Stimulated activated CD4-positive, alpha-beta T cell treated with anti-CD3 and anti-CD28 coated beads, Interleukin-4, amount 100 ng/mL, for 48 hours (primary cell): ENCODE measurements at regions not wholly inside any gene's neighbourhood (a gene's known extent, or its start where the extent isn't known, plus 50 kb on each side); places are given as distances from the start of the nearest gene placed in this dataset.
"Not testable (repeated sequence)": the region's sequence is repeated elsewhere in the genome, so short reads cannot be mapped to it uniquely, and the experiment has no call there.

Experiments used
- DNase-seq, 2 donors: peaks; one replicate each; pipeline ENCODE4 v3.0.0-alpha.2; 2020; ENCODE audit warnings: low read depth in 2 of 2

DNA sequence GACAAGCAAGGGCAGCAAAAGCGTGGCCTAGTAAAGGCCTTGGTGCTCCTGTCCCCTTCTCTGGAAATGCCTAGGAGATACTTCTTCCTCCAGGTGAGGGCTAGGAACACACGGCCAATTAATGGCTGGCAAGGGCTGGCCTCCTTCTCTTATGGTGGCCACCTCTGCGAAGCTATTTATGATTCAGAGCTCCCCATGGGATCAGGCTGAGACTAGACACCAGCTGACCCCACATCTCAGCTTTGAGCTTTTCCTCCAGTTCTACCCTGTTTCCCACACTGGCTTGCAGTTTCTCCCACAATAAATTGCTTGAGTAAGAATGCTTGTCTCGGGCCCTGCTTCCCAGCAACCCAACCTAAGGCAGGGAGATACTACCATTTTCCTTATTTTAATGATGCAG, 53.7 kb downstream of the CAMK2N1 start:
- DNase-seq = no peak

DNA sequence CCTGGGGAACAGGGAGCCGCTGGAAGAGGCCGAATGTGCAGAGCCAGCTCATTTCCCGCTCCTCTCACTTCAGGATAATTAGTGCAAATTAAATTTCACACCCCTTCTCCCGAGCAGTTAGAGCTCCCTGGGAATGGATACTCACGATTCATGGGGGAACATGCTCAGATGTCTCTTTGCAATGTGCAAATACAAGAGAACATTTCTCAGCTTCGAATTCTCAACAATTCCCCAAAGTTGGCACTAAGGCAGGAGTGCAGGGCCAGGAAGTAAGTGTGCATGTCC, 54.9 kb downstream of the CAMK2N1 start:
- DNase-seq = no peak

DNA sequence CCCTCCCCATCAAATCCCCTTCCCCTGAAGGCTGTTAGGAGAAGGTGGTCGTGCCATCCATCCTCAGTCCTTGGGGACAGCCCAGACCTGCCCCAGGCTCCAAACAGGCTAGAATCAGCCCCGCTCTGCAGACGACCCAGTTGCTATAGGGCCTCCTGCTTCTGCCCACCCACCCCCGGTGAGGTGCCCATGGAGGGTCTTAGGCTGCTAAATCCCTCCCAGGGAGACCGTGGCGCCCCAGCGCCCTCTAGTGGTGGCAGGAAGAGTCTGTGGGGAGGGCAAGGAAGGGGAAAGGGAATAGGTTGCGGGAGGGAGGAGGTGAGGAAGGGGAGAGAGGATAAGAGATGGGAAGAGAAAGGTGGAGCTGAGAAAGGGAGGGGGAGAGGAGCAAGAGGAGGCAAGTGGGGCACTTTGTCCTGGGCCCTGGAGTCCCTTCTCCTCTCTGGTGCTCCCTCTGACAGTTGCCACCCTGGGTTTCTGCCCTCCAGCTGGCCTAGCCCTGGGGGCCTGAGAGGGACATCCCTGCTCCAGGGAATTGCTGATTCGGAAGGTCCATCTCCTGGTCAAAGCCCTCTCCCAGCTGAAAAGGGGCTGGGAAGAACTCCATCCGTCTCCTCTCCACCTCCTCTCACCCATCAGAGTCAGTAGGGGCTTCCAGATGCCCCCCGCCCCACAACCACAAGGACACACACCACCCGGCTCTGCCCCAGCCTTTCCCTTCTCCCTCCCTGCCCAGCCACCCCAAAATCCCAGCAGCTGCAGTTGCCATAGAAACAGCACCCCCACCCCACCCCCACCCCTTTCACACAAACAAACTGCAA, 55.4 kb downstream of the CAMK2N1 start:
- peak; percentile 28 to 55 for DNase-seq

DNA sequence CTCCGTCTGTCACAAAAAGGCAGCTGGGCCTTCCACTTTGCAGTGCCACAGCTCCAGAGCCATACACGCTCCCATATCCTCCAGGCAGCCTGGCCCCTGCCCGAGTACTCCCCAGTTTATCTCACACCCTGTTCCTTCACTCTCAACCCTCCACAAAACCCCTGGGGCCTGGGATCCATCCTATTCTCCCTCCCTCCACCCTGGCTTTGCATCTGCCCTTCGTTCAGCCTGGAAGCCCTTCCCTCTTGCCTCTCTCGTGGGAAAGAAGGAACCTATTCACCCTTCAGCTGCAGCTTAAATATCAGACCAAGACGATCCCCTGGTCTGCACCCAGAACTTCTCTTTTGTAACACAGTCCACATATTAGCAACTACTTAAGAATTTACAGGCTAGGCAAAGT, 56.7 kb downstream of the CAMK2N1 start:
- DNase-seq = no peak

DNA sequence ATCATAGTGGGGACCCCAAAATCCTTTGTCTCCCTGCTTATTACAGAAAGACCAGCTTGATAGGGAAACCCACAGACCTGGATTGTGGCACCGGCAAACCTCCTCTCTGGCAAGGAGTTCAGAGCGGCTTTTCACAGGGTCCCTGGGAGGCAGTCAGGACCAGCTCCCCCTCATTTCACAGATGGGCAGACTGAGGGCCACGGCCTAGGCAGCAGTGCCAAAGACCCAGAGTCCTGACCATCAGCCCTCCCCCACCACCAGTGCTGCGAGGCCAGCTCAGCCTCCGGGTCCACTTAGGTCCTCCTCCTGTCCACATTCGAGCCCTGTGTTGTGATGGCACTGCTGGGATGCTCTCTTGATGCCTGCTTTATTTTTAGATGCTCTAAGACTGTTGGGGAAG, 57.2 kb downstream of the CAMK2N1 start:
- no peak for DNase-seq

DNA sequence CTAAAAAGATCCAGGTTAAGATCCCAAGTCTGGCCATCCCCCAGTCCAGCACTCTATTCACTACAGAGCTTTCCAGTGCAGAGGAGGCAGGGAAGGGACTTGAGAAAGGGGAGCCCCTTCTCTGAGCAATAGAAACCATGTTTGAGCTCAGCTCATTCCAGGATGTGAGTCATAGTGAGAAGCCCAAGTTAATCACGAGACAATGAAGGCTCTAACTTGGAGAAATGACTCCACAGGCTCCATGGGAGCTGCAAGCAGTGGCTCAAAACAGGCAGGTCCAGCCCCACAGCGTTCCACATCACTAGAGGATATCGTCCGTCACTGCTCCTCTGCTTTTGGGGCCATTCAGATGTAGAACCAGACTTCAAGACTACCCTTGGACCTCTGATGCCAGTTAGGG, 59.1 kb downstream of the CAMK2N1 start:
- DNase-seq = no peak

DNA sequence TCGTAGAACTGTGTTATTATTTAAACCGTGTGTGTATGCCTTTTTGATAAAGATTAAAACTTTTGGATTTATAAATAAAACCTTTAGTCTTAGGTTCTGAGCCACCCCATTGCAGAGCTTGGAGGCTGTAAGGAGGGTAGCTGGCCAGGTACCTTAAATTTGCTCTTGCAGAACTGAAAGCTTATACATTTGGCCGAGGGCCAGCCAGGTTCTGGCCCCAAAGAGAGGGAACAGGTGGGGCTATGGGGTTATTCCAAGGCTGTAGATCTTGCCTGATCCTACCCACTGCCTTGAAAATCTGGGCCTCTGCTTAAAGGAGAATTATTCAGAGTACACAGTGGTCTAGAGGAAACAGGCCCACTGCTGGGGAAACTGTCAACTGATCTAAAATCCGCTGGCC, 59.6 kb downstream of the CAMK2N1 start:
- DNase-seq = no peak

DNA sequence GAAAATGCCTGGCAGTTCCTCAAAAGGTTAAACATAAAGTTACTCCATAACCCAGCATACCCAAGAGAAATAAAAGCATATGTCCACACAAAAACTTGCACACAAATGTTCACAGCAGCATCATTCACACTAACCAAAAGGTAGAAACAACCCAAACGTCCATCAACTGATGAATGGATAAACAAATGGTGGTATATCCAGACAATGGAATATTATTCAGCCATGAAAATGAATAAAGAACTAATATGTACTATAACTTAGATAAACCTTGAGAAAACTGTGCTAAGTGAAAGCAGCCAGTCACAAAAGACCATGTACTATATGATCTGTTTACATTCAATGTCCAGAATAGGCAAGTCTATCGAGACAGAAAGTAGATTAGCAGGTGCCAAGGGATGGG, 60.4 kb downstream of the CAMK2N1 start:
- no peak for DNase-seq

DNA sequence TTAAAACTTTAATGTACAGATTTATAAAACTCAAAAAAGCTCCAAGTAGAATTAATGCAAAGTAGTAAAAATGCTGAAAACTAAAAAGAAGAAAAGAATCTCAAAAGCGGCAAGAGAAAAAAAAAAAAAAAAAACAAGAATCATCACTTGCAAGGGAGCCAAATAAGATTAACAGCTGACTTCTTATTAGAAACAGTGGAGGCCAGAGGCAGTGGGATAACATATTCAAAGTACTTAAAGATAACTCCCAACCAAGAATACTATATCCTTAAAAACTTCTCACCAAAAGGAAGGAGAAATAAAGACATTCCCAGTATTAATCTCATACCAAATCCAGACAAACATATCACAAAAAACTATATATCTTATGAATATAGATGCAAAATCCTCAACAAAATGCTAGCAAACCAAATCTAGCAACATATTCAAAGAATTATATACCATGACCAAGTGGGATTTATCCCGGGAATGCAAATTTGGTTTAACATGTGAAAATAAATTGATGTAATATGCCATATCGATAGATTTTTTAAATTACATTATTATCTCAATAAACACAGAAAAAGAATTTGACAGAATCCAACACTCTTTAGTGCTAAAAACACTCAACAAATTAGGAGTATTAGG, 62.7 kb downstream of the CAMK2N1 start:
- DNase-seq = no peak

DNA sequence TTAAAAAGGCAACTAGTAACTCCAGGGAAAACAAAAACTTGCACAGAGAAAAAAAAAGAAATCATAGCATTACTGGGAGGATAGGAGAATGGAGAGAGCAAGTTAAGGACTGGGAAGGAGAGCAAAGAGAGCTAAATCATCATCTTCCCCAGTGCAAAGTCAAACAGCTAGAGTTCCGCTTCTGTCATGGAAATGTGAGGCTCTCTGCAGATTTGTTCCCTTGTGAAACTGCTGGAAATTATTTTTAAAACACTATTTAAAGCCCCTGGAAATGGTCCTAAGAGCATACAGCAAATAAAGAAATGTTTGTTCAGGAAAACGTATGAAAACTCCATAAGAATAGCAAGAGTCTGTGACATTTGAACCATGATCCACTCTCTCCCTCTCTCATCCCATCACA, 64.6 kb downstream of the CAMK2N1 start:
- DNase-seq = no peak

DNA sequence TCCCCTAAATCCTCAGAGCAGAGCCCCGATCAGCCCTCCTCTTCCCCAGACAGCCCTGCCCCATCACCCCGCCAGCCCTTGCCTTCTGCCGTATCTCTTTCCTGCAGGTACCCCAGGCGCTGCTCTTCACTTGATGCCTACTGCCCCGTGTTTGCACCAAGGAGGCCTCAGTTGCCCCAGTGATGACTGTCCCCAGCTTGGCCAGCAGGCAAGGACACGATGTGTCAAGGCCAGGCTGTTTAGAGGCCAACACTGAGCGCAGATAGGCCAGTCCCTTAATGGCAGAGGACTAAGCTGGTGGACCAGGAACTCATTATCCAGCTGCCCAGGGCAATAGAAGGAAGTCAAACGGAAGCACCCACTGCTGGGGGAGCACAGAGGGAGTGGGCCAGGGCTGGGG, 68.4 kb downstream of the CAMK2N1 start:
- no peak for DNase-seq

DNA sequence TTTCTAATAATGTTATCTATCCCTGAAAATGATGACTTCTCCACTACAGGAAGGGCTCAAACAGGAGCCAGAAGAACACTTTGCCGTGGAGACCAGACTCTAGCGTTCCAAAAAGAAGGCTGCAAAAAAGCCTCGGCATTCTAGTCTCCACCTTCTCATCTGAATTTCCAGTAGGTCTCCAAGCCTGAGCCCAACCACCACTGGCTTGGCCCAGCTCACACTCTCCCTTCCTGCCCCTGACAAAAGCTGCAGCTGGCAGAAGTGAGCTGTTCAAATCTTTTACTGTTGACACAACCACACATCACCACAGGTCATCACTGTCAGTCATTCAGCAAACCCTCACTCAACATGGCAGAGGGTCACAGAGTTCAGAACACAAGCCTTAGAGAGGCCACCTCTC, 69.3 kb downstream of the CAMK2N1 start:
- no peak for DNase-seq

DNA sequence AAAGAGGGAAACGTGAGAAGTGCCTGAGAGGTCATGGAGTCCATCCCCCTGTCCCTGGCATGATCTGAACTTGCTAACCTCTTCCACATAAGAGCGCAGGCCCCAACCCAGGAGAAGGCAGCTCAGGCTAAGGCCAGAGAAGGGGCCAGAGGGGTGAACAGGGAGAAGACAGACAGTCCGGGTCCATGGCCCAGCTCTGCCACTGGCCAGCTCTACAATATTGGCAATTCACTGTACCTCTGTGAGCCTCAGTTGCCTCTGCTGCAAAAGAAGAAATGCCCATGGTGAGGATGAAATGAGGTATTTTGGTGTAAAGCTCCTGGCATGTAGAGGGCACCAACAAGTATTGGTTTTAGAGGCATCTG, 72.3 kb downstream of the CAMK2N1 start:
- no peak for DNase-seq

DNA sequence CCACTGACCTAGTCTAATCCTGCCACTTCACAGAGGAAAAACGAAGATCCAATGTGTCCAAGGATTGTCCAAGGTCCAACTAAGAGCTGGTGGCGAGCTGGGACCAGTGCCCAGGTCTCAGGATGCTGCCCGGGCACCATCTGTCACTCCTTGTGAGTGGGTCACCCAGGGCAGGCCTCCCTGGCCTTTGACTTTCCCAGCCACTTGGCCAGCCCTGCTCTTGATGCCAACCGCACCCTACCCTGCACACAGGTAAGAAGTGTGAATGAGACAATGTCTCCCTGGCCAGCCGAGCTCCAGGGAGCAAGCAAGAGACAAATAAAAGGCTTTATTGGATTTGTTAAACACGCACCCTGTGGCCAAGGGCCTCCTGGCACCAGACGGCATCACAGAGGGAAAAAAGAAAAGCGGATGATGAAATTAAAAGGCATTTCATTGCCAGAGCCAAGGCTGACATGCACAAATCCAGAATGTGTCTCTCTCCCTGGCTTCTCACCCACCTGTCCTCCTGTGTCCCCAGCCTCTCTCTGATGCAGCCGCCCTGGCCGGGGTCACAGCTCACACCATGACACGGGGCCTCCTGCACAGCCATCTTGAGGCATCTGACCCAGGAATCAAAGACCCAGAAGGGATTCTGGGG, 72.8 kb downstream of the CAMK2N1 start:
- DNase-seq = no peak

DNA sequence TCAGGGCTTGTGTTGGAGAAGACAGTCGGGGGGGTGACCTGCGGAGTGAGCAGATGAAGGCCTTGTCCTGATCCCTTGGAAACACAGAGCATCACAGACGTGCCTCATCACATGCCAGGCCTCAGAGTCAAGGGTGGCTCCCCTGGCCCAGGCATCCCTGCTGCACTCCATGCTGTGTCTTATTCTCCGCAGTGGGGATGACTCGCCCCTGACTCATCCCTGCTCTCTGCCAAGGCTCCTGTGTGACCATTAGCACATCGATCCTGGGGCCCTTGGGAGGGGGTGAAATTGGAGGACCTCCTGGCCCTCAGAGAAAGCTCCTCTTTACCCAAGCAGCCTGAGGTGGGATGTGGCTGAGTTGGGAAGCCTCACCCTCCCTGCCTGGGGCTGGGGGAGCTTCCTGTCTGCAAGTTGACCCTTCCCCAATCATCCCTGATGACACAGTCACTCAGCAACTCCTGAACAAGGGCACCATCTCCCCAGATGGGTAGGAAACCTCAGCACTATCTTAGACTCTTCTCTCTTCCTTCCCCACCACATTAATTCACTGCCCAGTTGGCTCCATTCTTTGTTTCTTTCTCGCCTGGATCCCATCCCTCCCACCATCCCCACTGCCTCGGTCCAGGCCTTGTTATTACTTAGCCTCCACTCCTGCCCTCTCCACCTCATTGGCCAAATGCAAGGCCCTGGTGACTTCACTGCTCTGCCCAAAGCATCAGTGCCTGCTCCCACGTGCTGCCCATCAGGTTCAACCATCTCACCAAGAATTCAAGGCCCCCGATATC, 74.6 kb downstream of the CAMK2N1 start:
- peak in 1 of 2 donors; percentile 14 for DNase-seq

DNA sequence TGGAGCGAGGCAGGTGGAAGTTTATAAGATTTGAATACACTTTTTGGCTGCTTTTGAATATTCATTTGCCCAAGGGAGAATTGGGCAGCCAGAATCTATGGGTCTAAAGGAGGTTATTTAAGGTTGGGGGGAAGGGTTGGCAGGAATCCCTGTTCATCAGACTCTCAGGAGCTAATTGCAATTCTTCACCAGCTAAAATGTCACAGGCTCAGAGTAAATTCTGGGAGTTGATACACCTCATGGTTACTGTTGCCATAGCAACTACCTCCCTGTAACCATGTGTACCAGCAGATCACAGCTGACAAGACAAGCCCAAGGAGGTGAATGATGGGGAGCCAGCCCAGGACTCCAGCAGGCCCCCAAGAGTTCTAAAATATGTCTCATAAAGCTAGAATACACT, 75.5 kb downstream of the CAMK2N1 start:
- DNase-seq = no peak

DNA sequence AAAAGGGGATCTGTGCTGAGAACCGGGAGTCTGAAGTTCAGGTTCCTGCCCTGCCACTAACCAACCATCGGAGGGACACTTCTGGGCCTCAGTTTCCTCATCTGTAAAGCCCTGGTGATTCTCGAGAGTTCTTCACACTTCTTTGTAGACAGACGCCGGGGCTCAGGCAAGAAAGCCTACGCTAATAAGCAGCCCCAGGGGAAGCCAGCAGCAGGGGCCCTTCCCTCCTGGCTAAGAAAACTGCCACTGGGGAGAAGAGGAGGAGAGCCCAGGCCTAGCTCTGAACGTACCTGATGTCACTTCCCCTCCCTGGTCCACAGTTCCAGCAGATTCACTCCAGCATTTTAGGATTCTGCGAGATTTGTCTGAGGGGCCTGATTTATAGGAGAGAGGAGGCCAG, 76.0 kb downstream of the CAMK2N1 start:
- no peak for DNase-seq

DNA sequence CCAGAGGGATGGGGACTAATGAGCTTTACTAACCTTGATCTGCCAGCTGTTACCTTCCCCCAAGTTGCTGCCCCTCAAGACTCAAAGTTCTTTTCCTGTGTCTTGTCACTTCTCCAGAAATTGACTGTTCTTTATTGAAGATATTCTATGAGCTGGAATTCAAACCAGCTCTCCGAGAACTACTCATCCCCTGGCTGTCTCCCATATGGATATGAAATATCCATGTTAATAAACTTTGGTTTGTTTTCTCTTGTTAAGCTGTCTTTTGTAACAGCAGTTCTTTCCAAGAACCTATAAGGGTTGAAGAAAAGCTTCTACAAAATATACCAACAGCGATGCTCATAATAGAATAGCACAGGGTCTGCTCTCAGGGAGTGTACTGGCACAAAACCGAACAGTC, 77.0 kb downstream of the CAMK2N1 start:
- DNase-seq = no peak

DNA sequence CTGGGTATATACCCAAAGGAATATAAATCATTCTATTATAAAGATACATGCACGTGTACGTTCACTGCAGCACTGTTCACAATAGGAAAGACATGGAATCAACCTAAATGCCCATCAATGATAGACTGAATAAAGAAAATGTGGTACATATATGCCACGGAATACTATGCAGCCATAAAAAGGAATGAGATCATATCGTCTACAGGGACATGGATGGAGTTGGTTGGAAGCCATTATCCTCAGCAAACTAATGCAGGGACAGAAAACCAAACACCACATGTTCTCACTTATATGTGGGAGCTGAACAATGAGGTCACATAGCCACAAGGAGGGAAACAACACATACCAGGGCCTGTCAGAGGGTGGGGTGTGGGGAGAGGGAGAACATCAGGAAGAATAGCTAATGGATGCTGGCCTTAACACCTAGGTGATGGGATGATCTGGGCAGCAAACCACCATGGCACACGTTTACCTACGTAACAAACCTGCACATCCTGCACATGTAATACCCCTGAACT, 77.8 kb downstream of the CAMK2N1 start:
- DNase-seq = not testable (repeated sequence)

DNA sequence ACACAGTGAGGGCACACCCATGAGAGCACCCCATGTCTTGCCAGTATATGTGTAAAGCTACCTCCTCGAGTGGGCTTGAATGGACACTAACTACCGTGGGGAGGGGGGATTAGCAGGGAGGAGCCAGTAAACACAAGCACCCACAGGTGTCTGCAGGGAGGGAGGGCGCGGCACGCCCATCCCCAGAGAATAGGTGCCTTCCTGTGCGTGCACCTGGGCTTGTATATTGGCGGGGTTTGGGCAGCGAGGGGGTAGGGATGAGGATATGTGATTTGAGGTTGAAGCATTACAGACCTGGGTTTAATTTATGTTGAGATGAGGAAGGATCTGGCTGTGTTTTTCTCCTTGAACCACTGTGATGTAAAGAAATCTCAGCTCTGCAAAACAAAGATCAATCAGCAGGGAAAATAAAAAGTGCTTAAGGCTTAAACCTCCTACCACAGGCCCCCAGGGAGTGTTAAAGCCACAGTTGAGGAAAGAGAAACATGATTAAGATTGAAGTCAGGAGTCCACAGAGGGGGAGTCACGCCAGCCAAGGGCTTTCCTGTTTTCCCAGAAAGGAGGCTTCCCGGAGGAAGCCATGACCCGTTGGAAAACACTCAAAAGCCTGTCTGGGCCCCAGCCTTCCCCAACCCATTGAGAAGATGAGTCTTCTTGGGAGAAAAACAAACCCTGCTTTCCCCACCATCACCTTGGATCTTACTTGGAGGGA, 80.0 kb downstream of the CAMK2N1 start:
- DNase-seq = no peak

DNA sequence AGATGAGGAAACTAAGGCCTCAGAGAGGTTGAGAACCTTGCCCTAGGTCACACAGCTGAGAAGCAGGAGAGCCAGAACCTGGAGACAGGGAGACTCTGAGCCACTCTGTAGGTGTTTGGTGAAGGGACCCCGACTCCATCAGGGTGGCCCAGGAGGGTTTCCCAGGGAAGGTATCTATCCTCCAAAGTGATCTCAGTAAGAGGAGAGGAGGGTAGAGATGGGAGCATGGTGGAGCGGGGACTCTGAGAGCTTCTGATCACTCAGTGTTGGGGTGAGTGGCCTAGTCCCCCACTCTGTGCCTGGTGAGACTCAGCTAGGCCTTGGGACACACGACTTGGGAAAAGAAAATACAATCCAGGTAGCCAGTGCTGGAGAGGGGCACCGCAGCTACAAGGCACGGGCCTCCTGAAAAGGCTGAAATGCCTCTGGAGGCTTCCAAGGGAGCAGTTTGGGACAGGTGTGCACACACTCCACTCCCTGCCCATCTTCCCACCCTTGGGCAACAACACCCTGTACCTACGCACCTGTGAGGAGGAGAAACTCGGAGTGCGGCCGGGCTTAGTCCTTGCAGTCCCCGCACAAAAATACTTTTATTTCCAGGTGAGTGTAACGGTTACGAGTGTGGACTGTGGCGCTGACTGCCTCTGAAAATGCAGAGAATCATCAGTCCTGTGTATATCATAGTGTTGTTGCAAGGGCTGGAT, 80.8 kb downstream of the CAMK2N1 start:
- DNase-seq = no peak
